GM19351 (cell line): ENCODE measurements at regions not wholly inside any gene's neighbourhood (a gene's known extent, or its start where the extent isn't known, plus 50 kb on each side); places are given as distances from the start of the nearest gene placed in this dataset.
A peak's percentile ranks its signal among the peaks of the same experiment; 100 is the strongest.

Experiments used
- ATAC-seq: cut with Tn5 transposase; IDR thresholded peaks from one replicate; pipeline ENCODE4 v1.9.1; 2021; ENCODE audit warnings: mild to moderate bottlenecking, moderate library complexity; ENCODE audit not compliant: unreplicated experiment

DNA sequence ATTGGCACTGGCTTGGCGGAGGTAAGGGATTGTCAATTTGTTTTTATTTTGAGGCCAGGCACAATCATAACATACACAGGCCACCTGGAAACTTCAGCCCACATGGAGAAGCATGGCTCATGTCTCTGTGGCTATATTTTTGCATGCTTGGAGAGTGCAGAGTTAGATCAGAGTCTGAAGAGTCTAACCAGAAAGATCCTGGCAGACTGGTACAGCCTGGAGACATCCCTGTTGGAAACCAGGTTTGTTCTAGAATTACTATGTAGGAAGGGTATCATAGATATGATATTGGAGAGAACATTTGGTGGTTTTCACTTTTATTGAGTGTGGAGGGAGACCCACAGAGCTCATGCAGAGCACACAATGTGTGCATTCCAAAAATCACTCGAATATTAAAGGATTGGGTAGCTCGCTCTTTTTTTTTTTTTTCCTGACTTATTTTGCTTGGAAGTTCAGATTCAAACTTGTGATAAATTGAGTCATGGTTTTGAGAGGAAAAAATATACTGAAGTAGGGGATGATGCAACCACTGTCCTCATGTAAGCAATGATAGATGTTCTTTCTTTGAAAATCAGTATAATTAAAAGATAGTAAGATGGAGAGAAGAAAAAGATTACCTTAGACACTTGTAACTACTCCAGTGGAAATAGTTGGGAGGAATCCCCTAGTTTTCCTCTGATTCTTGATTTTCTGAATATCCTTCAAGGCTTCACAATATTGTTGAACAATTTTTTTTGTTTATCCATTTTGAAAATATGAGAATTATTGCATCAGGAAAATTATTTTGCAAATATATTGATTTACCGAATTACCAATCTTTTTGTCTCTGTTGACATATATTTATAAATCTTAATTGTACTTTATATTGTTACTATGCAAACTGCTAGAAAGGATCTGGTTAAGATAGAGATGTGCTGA, 185.7 kb upstream of the ZEB2 start:
- ATAC-seq = no peak

DNA sequence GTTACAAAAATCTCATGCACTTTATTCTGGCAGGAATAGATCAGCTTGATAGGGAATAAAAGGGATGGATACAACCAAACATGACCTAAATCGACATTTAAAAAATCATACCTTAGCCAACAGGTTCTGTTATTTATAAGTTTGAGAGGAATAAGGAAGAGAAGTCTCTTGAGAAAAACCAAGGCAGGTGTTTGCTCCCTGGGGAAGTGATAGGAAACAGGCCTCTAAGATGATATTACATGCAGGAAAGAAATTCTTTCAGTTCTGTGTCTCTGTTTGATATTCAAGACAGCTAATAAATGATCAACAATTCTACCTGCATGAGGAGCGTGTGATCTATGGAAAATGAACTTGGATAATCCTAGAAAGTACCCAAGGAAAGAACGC, 184.8 kb upstream of the ZEB2 start:
- ATAC-seq = no peak

- peak; percentile 52 for ATAC-seq
Observed at GRCh38 chr2:144703852-144704708, 184.2 kb upstream of the ZEB2 start.

DNA sequence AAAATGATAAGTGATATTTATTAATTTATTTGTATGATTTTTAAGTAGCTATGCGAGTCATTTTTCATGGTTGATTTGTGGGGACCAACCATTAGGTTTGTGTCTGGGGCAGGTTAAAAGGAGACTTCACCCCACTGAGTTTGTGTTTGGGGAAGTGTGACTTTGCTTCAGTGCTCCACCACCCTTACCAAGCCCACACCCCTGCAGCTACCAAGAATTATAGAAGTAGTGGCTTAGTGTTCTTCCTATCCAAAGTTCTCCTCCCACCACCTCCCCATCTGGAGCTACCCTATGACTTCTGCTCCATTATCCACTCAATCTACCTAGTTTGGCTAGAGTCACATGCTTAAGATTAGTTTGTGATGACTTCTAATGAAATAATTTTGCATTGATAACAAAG, 182.1 kb upstream of the ZEB2 start:
- ATAC-seq = no peak

- ATAC-seq = no peak
Observed at GRCh38 chr2:144701259-144701658, 181.3 kb upstream of the ZEB2 start.

DNA sequence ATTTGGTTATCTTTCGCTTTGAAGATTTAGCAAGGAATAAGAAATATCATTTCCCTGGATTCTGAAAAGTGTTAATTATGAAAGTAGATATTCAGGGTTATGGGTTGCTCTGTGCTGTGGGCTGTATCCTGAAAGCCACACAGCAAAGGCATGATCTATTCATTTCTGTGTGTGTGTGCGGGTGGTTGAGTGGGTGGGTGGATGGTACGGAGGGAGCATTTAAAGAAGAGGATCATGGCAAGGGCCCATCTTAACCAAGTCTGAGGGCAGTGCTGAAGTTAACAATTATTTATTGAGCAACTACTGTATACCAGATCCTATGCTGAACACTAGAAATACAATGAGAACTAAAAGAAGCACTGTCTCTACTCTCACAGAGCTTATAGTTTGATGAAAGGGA, 178.2 kb upstream of the ZEB2 start:
- no peak for ATAC-seq

GRCh38 chr2:144695657-144696056, 175.7 kb upstream of the ZEB2 start:
- ATAC-seq = no peak

GRCh38 chr2:144694456-144694855, 174.5 kb upstream of the ZEB2 start:
- no peak for ATAC-seq

GRCh38 chr2:144693179-144693578, 173.3 kb upstream of the ZEB2 start:
- no peak for ATAC-seq

DNA sequence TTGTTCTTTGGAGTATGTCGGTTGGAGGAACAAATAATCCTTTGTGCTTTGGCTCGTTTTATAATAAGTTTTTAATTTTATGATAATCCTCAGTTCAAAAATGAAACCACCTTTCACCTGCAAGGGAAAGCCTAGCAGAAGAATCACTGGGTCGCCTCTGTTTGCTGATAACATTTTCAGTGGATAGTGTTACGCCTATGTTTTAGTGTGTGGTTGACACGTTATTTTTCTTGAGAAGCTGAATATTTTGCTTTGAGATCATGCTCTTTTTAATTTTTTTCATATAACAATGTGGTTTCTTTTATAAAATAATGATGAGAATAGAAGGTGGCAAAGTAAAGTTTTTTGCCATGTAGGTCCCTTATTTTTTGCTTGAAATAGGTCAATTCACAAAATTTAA, 172.7 kb upstream of the ZEB2 start:
- ATAC-seq = no peak

DNA sequence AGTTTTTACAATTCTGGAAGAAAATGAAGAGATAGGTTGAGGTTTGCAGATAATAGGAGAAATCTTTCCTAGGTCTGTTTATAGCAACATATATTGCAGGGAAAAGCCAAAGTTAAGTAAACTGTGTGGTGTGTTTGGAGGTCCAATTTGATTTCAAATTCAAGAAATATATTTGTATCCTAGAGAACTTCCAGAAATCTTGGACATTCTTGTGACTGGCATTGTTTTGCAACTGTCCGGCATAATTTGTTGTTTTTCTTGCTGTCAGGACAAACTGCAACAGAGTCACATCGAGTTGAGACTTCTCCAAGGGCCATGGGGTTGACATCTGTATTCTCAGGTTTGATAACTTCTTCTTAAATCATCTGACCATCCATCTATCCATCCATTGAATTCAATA, 170.9 kb upstream of the ZEB2 start:
- no peak for ATAC-seq

DNA sequence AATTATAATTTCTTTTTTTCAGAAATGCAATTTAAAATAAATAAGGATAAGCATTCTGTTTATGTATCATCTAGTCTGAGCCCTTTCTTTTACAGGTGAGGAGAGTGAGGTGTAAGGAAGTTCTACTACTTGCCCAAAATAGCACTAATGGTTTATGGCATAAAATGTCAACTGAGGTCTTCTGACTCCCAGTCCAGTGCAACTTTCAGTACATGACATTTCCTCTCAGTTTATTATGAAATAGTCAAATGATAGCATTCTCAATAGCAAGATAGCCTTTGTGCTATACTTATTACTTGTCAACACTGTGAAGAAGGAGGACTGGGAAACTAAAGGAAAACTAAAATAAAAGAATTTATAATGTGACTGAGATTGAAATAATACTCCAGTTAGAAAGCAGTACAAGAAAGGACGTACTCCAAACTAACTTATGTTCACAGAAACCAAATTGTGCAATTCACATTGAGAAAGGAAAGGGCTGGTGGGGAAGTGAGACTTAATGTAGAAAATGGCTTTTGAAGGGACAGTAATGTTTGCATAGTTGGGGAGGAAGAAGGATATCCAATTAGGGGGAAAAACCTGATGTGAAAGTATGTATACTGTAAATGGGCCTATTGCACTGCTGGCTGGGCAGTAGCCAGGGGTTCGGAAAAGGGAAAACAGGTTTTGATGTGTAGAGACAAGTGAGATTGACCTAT, 166.7 kb upstream of the ZEB2 start:
- no peak for ATAC-seq

GRCh38 chr2:144683966-144684365, 164.0 kb upstream of the ZEB2 start:
- no peak for ATAC-seq

- ATAC-seq = no peak
Observed at GRCh38 chr2:144683107-144683753, 163.3 kb upstream of the ZEB2 start.

- ATAC-seq = no peak
Observed at GRCh38 chr2:144682248-144682647, 162.3 kb upstream of the ZEB2 start.

- ATAC-seq = no peak
Observed at GRCh38 chr2:144681389-144681788, 161.5 kb upstream of the ZEB2 start.

DNA sequence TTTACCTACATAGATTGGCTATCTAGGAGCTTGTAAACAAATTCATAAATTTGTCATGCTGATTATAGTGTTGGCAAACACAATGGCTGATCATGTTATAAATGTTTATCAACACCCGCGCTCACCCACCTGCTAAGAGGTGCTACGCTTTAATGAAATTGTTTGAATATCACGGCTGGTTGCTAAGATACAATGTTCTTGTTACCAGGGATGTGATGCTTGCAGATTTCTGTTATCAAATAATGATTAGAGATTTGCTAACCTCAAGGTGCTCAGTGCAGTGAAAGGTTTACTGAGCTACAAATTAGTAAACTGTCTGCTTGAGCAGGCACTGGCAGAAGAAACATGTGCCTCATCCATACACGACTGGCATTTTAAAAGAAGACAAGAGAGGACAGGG, 160.0 kb upstream of the ZEB2 start:
- no peak for ATAC-seq

GRCh38 chr2:144678736-144679135, 158.8 kb upstream of the ZEB2 start:
- ATAC-seq = no peak

DNA sequence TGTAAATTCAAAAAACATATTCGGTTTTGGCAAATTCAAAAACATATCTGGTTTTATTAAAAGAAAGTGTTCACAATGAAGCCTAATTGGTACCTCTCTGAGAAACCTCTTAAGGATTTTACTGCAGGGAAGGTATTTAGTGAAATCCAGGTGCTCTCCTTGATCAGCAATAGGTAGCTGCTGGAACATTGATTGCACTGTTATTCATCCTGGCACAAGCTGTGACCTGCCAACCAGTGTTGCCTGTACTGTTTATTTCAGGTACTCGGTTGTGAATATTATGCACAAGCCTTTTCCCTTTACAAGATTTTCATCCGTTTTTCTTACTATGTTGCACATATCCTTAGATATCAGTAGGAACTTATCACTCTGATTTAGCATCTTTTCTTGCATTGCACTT, 155.8 kb upstream of the ZEB2 start:
- ATAC-seq = no peak

DNA sequence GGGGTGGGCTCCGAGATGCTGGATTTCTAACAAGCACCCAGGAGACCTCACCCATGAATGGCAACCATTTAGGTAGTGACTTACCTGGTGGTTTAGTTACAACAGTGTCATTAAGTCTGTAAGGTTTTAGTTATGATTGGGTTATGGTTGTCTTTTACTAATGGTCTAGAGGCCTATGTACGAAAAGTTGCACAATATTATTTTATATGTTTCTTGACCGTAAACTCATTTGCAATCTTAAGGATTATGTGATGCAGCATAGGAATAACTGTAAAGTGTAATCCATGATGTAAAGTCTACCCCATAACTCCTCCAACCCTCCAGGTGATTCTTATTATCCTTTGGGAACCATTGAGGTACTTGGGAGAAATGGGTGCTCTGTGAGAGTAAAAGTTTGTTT, 155.4 kb upstream of the ZEB2 start:
- no peak for ATAC-seq

DNA sequence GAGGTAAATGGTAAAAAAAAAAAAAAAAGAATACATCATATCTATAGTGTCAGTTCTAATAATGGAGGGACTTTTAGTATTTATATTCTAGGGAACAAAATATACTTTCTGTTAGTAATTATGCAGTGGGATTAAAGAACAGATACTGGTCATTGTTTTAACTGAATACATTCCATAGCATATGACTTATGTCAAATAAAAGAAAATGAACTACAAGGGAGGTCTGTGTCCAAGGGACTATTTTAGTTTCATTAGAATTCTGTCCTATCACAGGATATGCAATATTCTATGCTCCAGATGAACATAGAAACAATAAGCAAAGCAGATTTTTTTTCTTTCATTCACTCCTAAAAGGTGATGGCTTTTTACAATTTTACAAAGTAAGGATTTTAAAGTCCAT, 154.2 kb upstream of the ZEB2 start:
- ATAC-seq = no peak
